HG03064 (cell line): ENCODE measurements at regions not wholly inside any gene's neighbourhood (a gene's known extent, or its start where the extent isn't known, plus 50 kb on each side); places are given as distances from the start of the nearest gene placed in this dataset.
"Not testable (repeated sequence)": the region's sequence is repeated elsewhere in the genome, so short reads cannot be mapped to it uniquely, and the experiment has no call there.

Experiments
- ATAC-seq: cut with Tn5 transposase; IDR thresholded peaks from one replicate; pipeline ENCODE4 v1.9.1; 2021; ENCODE audit warnings: low read depth; ENCODE audit not compliant: unreplicated experiment

GRCh38 chr1:200496937-200497336 is 87.1 kb upstream of the ZNF281 start:
- no peak for ATAC-seq

DNA sequence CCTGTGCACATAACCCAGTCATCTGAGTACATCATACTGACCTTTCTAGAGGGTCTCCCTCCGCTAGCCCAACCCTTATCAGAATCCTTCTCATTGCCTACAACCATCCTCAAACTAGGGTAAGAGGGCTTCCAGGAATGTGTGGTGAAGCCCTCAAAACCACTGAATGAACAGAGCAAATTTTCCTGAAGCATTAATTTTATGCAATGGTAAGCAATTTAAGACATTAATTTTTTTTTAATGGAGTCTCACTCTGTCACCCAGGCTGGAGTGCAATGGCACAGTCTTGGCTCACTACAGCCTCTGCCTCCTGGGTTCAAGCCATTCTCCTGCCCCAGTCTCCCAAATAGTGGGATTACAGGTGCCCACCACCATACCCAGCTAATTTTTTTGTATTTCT is 86.1 kb upstream of the ZNF281 start:
- ATAC-seq, result no peak

DNA sequence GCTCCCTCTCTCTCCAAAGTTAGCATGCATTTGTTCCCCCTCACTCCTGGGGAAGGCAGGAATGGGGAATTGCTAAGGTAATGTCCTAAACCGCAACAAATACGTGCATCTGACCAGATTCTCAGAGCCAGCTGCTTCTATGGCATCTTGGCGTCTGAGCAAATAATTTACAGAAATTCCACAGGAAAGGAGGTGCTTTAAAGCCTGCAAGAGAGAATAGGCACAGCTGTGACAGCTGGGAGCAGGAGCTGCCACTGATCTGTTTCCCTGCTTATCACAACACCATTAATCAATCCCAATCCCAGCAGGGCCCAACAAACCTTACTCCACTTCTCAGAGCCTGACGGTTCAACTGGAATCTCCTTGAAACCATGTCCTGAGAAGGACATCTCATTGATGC is 83.5 kb upstream of the ZNF281 start:
- ATAC-seq, result no peak

DNA sequence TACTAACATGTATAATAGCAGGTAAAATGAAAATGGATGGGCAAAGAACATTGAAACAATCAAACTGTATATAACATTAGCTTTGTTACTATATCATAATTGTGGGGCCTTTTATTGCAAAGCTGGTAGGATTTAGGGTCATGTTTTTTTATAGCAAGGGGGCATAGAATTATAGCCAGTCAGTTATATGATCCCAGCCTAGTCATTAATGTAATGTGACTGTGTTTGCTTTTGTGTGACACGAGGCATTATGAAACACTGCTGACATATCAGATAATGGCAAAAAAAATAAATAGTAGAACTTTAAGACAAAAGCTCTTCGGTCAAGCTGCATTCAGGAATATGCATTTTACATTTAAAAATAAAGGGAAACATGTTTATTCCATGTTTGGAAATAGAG is 81.3 kb upstream of the ZNF281 start:
- no peak for ATAC-seq

- ATAC-seq, result no peak
Measured at GRCh38 chr1:200490183-200490582, 80.3 kb upstream of the ZNF281 start.

- no peak for ATAC-seq
Measured at GRCh38 chr1:200488375-200489165, 78.7 kb upstream of the ZNF281 start.

DNA sequence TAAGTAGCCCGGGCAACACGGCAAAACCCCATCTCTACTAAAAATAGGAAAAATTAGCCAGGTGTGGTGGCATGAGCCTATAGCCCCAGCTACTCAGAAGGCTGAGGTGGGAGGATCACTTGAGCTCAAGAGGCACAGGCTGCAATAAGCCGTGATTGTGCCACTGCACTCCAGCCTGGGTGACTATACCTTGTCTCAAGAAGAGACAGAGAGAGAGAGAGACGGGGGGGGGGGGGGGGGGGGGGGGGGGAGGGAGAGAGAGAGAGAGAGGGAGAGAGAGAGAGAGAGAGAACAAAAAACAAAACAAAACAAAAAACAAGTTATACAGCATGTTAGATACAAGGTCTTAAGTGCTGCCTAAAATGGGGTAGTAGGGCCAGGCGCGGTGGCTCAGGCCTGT is 77.8 kb upstream of the ZNF281 start:
- ATAC-seq, result no peak

- ATAC-seq, result no peak
Measured at GRCh38 chr1:200486634-200487033, 76.8 kb upstream of the ZNF281 start.

DNA sequence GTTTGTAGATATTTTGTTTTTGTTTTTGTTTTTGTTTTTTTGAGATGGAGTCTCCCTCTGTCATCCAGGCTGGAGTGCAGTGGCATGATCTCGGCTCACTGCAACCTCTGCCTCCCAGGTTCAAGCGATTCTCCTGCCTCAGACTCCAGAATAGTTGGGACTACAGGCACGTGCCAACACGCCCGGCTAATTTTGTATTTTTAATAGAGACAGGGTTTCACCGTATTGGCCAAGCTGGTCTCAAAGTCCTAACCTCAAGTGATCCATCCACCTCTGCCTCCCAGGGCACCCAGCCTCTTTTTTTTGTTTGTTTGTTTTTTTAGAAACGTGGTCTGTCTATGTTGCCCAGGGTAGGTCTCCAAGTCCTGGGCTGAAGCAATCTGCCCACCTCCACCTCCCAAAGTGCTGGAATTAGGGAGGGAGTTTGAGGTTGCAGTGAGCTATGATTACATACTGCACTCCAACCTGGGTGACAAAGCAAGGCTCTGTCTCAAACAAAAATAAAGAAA is 74.7 kb upstream of the ZNF281 start:
- not testable (repeated sequence) for ATAC-seq

- peak; percentile 97 for ATAC-seq
Measured at GRCh38 chr1:200483491-200484143, 73.8 kb upstream of the ZNF281 start.

- no peak for ATAC-seq
Measured at GRCh38 chr1:200480964-200481363, 71.1 kb upstream of the ZNF281 start.

GRCh38 chr1:200479816-200480215 is 70.0 kb upstream of the ZNF281 start:
- ATAC-seq, result no peak

GRCh38 chr1:200478945-200479558 is 69.2 kb upstream of the ZNF281 start:
- no peak for ATAC-seq

GRCh38 chr1:200478239-200478623 is 68.4 kb upstream of the ZNF281 start:
- no peak for ATAC-seq

GRCh38 chr1:200474633-200475032 is 64.8 kb upstream of the ZNF281 start:
- ATAC-seq, result no peak

DNA sequence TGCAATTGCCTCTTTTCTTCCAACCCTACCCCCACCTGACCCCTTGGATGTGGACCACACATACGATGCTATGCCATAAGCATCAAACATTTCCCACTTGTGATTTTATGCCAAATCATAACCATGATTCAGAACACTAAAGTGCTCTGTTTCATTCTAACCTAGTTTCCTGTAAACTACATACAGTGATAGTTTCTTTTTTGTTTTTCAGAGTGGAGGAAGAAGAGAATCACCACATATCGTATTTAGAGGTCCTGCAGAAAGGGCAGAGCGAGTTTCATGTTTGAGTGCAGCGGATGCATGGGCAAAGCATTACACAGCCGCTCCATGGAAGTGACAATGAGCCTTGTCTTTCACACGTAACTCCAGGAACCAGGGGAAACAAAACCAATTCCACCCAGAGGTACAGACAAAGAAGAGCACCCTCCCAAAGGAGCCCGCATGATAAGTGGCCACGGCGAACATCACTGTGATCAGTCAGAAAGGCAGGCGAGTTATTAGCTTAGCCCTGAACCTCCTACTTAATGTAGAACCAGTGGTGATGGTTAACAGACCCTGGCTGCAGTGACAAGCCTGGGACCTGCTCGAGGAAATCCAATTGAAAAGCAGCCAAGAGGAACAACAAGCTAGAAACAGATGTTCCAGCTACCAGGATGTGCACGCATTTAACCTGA is 64.0 kb upstream of the ZNF281 start:
- peak; percentile 86 for ATAC-seq

DNA sequence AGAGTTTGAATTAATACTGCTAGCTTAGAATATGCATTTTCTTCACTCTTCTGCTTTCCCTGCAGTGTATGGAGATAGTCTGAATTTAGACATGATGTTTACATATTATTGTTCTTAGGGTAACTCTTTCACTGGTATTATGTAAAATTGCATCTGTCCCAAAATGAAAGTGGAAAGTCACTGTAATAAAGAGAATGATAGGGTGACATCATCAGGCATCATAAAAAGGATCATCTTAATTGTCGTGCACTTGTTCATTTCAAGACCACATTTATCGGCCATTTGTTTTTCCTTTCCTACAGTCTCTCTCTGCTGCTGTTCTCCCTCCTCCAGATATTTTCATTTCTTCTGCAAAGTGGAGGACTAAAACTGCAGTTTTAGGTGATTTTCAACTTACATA is 61.9 kb upstream of the ZNF281 start:
- no peak for ATAC-seq

DNA sequence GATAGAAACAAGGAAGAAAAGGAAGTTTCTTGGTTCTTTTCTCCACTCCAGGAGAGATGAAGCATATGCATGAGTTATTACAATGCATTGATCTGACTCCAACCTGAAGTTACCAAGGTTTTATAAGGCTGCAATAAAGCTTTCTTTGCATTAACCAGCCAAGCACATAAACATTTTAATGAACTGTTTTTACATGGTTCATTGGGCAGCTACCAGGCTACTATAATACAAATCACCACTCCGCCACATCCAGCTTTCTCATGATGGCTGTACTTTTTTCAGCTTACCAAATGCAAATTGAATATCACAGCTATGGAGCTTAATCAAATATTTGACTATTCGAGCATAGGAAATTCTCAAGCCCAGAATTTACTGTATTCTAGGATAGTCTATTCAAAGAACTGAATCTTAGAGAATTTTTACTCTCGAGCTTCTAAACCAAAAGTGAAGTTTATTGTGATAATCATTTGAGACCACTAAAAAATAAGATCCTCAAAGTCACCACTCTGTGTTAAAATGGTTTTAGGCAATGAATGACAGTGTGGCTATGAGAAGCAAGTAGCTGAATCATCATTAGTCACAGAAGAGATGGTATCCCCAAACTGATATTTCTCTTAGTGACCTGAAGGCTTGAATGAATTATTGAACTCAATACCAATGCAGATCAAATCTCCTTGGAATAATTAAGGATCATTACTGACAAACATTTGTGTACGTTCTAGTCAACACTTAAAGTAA is 58.6 kb upstream of the ZNF281 start:
- no peak for ATAC-seq

- ATAC-seq, result no peak
Measured at GRCh38 chr1:200464784-200465400, 55.1 kb upstream of the ZNF281 start.
